ENCODE measurements at regions not wholly inside any gene's neighbourhood (a gene's known extent, or its start where the extent isn't known, plus 50 kb on each side); places are given as distances from the start of the nearest gene placed in this dataset.

- Histone ChIP-seq H3K27me3 (ENCODE audit: control insufficient read depth, insufficient read depth, low read length) (no peaks in the 10 kb centered on the region), H3K9ac (ENCODE audit: low read depth, low read length) (no peak overlapping the region), H3K36me3 (ENCODE audit: control insufficient read depth, insufficient read depth, low read length) (no peaks in the 10 kb centered on the region), H3K4me1 (ENCODE audit: control insufficient read depth, insufficient read depth, low read length) (no peaks in the 10 kb centered on the region), H3K4me3 (ENCODE audit: low read depth, low read length) (no peak overlapping the region), H3K9me3 (ENCODE audit: control insufficient read depth, insufficient read depth, low read length) (no peaks in the 10 kb centered on the region)
Measured at GRCh38 chr2:238700506-238701340, 147.2 kb upstream of the TWIST2 start.

- Histone ChIP-seq H3K36me3 (ENCODE audit: control insufficient read depth, insufficient read depth, low read length) (no peaks in the 10 kb centered on the region), H3K9me3 (ENCODE audit: control insufficient read depth, insufficient read depth, low read length) (no peaks in the 10 kb centered on the region), H3K4me3 (ENCODE audit: low read depth, low read length) (no peak overlapping the region), H3K4me1 (ENCODE audit: control insufficient read depth, insufficient read depth, low read length) (no peaks in the 10 kb centered on the region), H3K9ac (ENCODE audit: low read depth, low read length) (no peak overlapping the region), H3K27me3 (ENCODE audit: control insufficient read depth, insufficient read depth, low read length) (no peaks in the 10 kb centered on the region)
Measured at GRCh38 chr2:238701341-238702206, 146.3 kb upstream of the TWIST2 start.

- Histone ChIP-seq H3K9me3 (ENCODE audit: control insufficient read depth, insufficient read depth, low read length) (no peaks in the 10 kb centered on the region), H3K4me3 (ENCODE audit: low read depth, low read length) (no peak overlapping the region), H3K36me3 (ENCODE audit: control insufficient read depth, insufficient read depth, low read length) (no peaks in the 10 kb centered on the region), H3K9ac (ENCODE audit: low read depth, low read length) (no peak overlapping the region), H3K4me1 (ENCODE audit: control insufficient read depth, insufficient read depth, low read length) (no peaks in the 10 kb centered on the region), H3K27me3 (ENCODE audit: control insufficient read depth, insufficient read depth, low read length) (no peaks in the 10 kb centered on the region)
Measured at GRCh38 chr2:238702276-238703052, 145.4 kb upstream of the TWIST2 start.

GRCh38 chr2:238703053-238703415 is 144.9 kb upstream of the TWIST2 start:
- Histone ChIP-seq H3K9ac (ENCODE audit: low read depth, low read length) (no peak overlapping the region), H3K36me3 (ENCODE audit: control insufficient read depth, insufficient read depth, low read length) (no peaks in the 10 kb centered on the region), H3K9me3 (ENCODE audit: control insufficient read depth, insufficient read depth, low read length) (no peaks in the 10 kb centered on the region), H3K4me3 (ENCODE audit: low read depth, low read length) (no peak overlapping the region), H3K27me3 (ENCODE audit: control insufficient read depth, insufficient read depth, low read length) (no peaks in the 10 kb centered on the region), H3K4me1 (ENCODE audit: control insufficient read depth, insufficient read depth, low read length) (no peaks in the 10 kb centered on the region)

- no peaks in the 10 kb centered on the region for H3K36me3 ChIP-seq (ENCODE audit: control insufficient read depth, insufficient read depth, low read length)
- no peak overlapping the region for H3K4me3 ChIP-seq (ENCODE audit: low read depth, low read length)
- H3K9me3 ChIP-seq (ENCODE audit: control insufficient read depth, insufficient read depth, low read length), result no peaks in the 10 kb centered on the region
- no peaks in the 10 kb centered on the region for H3K27me3 ChIP-seq (ENCODE audit: control insufficient read depth, insufficient read depth, low read length)
- no peak overlapping the region for H3K9ac ChIP-seq (ENCODE audit: low read depth, low read length)
- no peaks in the 10 kb centered on the region for H3K4me1 ChIP-seq (ENCODE audit: control insufficient read depth, insufficient read depth, low read length)
Measured at GRCh38 chr2:238703436-238703835, 144.4 kb upstream of the TWIST2 start.

- no peak overlapping the region for H3K9ac ChIP-seq (ENCODE audit: low read depth, low read length)
- H3K27me3 ChIP-seq (ENCODE audit: control insufficient read depth, insufficient read depth, low read length), result no peaks in the 10 kb centered on the region
- no peaks in the 10 kb centered on the region for H3K36me3 ChIP-seq (ENCODE audit: control insufficient read depth, insufficient read depth, low read length)
- no peak overlapping the region for H3K4me3 ChIP-seq (ENCODE audit: low read depth, low read length)
- no peaks in the 10 kb centered on the region for H3K9me3 ChIP-seq (ENCODE audit: control insufficient read depth, insufficient read depth, low read length)
- no peaks in the 10 kb centered on the region for H3K4me1 ChIP-seq (ENCODE audit: control insufficient read depth, insufficient read depth, low read length)
Measured at GRCh38 chr2:238704471-238705225, 143.2 kb upstream of the TWIST2 start.

GRCh38 chr2:238706163-238706562 is 141.7 kb upstream of the TWIST2 start:
- Histone ChIP-seq H3K4me1 (ENCODE audit: control insufficient read depth, insufficient read depth, low read length) (no peaks in the 10 kb centered on the region), H3K27me3 (ENCODE audit: control insufficient read depth, insufficient read depth, low read length) (no peaks in the 10 kb centered on the region), H3K36me3 (ENCODE audit: control insufficient read depth, insufficient read depth, low read length) (no peaks in the 10 kb centered on the region), H3K4me3 (ENCODE audit: low read depth, low read length) (no peak overlapping the region), H3K9me3 (ENCODE audit: control insufficient read depth, insufficient read depth, low read length) (no peaks in the 10 kb centered on the region), H3K9ac (ENCODE audit: low read depth, low read length) (no peak overlapping the region)

- no peaks in the 10 kb centered on the region for H3K36me3 ChIP-seq (ENCODE audit: control insufficient read depth, insufficient read depth, low read length)
- H3K4me1 ChIP-seq (ENCODE audit: control insufficient read depth, insufficient read depth, low read length), result no peaks in the 10 kb centered on the region
- H3K4me3 ChIP-seq (ENCODE audit: low read depth, low read length), result no peak overlapping the region
- no peaks in the 10 kb centered on the region for H3K27me3 ChIP-seq (ENCODE audit: control insufficient read depth, insufficient read depth, low read length)
- H3K9ac ChIP-seq (ENCODE audit: low read depth, low read length), result no peak overlapping the region
- H3K9me3 ChIP-seq (ENCODE audit: control insufficient read depth, insufficient read depth, low read length), result no peaks in the 10 kb centered on the region
Measured at GRCh38 chr2:238706673-238707072, 141.2 kb upstream of the TWIST2 start.

- Histone ChIP-seq H3K27me3 (ENCODE audit: control insufficient read depth, insufficient read depth, low read length) (no peaks in the 10 kb centered on the region), H3K4me3 (ENCODE audit: low read depth, low read length) (no peak overlapping the region), H3K9me3 (ENCODE audit: control insufficient read depth, insufficient read depth, low read length) (no peaks in the 10 kb centered on the region), H3K9ac (ENCODE audit: low read depth, low read length) (no peak overlapping the region), H3K36me3 (ENCODE audit: control insufficient read depth, insufficient read depth, low read length) (no peaks in the 10 kb centered on the region), H3K4me1 (ENCODE audit: control insufficient read depth, insufficient read depth, low read length) (no peaks in the 10 kb centered on the region)
Measured at GRCh38 chr2:238709325-238710025, 138.4 kb upstream of the TWIST2 start.

GRCh38 chr2:238710032-238710735 is 137.7 kb upstream of the TWIST2 start:
- Histone ChIP-seq H3K9me3 (ENCODE audit: control insufficient read depth, insufficient read depth, low read length) (no peaks in the 10 kb centered on the region), H3K27me3 (ENCODE audit: control insufficient read depth, insufficient read depth, low read length) (no peaks in the 10 kb centered on the region)

More at GRCh38 chr2:238710032-238710735, 137.7 kb upstream of the TWIST2 start:
- Histone ChIP-seq H3K36me3 (ENCODE audit: control insufficient read depth, insufficient read depth, low read length) (no peaks in the 10 kb centered on the region), H3K9ac (ENCODE audit: low read depth, low read length) (no peak overlapping the region), H3K4me3 (ENCODE audit: low read depth, low read length) (no peak overlapping the region), H3K4me1 (ENCODE audit: control insufficient read depth, insufficient read depth, low read length) (no peaks in the 10 kb centered on the region)
